ENCODE measurements at regions not wholly inside any gene's neighbourhood (a gene's known extent, or its start where the extent isn't known, plus 50 kb on each side); places are given as distances from the start of the nearest gene placed in this dataset.
"Not testable (repeated sequence)": the region's sequence is repeated elsewhere in the genome, so short reads cannot be mapped to it uniquely, and the experiment has no call there.

DNA sequence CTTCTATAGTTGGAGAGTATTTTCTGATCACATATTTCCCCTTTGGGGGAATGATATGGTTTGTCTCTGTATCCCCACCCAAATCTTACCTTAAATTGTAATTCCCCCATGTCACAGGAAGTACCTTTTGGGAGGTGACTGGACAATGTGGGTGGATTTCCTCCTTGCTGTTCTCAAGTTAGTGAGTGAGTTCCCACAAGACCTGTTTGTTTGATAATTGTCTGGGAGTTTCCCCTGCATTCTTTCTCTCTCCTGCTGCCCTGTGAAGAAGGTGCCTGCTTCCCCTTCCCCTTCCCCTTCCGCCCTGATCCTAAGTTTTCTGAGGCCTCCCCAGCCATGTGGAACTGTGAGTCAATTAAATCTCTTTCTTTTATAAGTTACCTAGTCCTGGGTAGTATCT lies 222.7 kb upstream of the SLC39A10 start:
- no peak overlapping the region for H3K4me3 ChIP-seq (ENCODE audit: low read depth, low read length)
- DNase-seq (ENCODE audit: low read depth), result no peak

DNA sequence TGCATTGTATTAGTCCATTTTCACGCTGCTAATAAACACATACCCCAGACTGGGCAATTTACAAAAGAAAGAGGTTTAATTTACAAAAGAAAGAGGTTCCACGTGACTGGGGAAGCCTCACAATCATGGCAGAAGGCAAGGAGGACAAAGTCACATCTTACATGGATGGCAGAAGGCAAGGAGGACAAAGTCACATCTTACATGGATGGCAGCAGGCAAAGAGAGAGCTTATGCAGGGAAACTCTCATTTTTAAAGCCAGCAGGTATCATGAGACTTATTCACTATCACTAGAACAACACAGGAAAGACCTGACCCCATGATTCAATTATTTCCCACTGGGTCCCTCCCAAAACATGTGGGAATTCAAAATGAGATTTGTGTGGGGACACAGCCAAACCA lies 223.3 kb upstream of the SLC39A10 start:
- not testable (repeated sequence) for H3K4me3 ChIP-seq (ENCODE audit: low read depth, low read length); DNase-seq (ENCODE audit: low read depth)

GRCh38 chr2:195428673-195429072 lies 228.4 kb upstream of the SLC39A10 start:
- no peak for DNase-seq (ENCODE audit: low read depth)
- H3K4me3 ChIP-seq (ENCODE audit: low read depth, low read length), result no peak overlapping the region

DNA sequence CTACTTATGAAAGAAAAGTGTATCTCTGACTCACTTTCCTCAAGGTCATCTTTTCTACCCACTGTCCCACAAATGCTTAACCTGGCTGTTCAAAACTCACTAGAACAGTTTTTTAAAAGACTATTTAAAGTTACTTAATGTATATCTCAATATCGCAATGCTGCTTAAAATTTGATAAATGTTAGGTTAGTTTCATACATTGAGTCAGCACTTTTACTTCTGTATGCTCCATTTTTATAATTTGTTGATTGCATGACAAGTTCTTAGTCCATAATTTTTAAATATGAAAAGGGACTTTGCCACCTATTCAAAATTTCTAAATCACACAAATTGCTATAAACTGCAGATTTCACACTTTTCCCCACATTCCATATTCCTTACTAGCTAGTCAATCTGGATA lies 231.7 kb upstream of the SLC39A10 start:
- no peak for DNase-seq (ENCODE audit: low read depth)
- H3K4me3 ChIP-seq (ENCODE audit: low read depth, low read length), result no peak overlapping the region

GRCh38 chr2:195419033-195419432 lies 238.0 kb upstream of the SLC39A10 start:
- DNase-seq (ENCODE audit: low read depth), result no peak
- H3K4me3 ChIP-seq (ENCODE audit: low read depth, low read length), result no peak overlapping the region

GRCh38 chr2:195414537-195415100 lies 242.4 kb upstream of the SLC39A10 start:
- no peak overlapping the region for H3K4me3 ChIP-seq (ENCODE audit: low read depth, low read length)
- no peak for DNase-seq (ENCODE audit: low read depth)

DNA sequence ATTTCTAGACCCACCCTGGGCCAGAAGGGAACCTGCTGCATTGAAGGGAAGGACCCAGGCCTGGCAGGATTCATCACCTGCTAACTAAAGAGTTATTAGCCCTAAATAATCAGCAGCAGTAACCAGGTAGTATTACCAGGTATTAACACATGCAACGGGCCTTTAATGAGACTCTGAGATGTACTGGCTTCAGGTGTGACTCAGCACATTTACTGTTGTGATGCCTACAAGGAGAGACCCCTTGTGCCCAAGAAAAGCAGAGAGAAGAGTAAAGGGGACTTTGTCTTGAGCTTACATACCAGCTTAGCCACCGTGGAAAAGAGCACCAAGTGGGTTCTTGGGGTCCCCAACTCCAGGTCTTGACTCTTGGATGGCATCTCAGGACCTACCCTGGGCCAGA lies 243.1 kb upstream of the SLC39A10 start:
- no peak for DNase-seq (ENCODE audit: low read depth)
- no peak overlapping the region for H3K4me3 ChIP-seq (ENCODE audit: low read depth, low read length)

- DNase-seq (ENCODE audit: low read depth), result no peak
- no peak overlapping the region for H3K4me3 ChIP-seq (ENCODE audit: low read depth, low read length)
Observed at GRCh38 chr2:195413422-195413821, 243.6 kb upstream of the SLC39A10 start.

DNA sequence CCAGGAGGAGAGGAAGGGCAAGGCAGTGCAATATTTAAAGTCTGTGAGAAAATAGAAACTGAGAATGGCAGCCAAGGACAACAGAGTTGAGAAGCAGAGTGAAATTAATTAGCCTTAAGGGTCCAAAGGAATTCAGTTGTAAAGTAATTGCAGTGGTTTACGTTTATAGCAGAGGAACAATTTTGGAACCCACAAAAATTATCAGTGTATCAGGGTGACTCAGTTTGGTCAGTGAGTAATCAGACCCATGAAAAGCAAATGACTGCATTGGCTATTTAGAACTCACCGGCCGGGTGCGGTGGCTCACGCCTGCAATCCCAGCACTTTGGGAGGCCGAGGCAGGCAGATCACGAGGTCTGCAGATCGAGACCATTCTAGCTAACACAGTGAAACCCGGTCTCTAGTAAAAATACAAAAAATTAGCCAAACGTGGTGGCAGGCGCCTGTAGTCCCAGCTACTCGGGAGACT lies 245.8 kb upstream of the SLC39A10 start:
- no peak overlapping the region for H3K4me3 ChIP-seq (ENCODE audit: low read depth, low read length)
- no peak for DNase-seq (ENCODE audit: low read depth)

DNA sequence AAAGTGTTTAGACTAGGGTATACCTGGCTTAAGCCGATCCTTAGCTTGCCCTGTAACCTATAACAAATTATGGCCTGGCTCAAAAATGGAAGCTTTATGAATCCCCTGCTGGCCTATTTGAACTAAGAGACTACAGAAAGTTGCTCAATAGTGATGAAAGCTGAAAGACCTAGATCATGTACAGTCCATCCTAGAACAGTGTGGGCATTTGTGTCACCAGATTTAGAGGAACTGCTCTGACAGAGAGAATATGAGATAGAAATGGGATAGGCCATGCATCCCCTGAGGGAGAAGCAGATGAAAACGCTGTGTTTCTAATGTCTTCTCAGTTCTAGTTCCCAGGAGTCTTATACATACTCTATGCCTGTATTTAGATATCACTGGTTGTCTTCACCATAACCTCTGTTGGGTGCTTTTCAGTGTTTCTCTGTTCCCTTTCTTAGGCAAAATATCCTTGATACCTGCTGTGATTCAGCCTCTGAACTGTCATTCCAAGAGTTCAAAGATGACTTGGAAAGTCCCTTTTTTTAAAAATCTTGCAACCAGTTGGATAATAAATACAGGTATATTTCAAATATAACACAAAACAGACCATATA lies 246.9 kb upstream of the SLC39A10 start:
- no peak for DNase-seq (ENCODE audit: low read depth)
- no peak overlapping the region for H3K4me3 ChIP-seq (ENCODE audit: low read depth, low read length)

DNA sequence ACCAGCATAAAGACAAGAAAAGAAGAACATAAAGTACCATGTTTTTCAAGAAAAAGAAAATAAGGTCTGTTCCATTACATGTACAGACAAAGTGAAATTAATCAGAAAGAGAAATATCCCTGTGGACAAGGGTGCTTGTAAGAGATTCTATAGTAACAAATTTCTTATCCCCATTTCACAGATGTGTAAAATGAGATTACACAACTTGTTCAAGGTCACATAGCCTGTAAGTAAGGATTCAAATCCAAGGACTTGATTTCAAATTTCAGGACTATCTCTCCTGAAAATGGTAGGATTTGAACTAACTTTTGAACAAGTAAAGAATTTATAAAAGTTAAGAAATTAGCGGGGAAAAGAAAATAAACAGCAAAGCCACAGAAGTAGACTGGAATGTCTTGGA lies 248.2 kb upstream of the SLC39A10 start:
- no peak overlapping the region for H3K4me3 ChIP-seq (ENCODE audit: low read depth, low read length)
- no peak for DNase-seq (ENCODE audit: low read depth)

GRCh38 chr2:195408196-195408595 lies 248.8 kb upstream of the SLC39A10 start:
- DNase-seq (ENCODE audit: low read depth), result no peak
- no peak overlapping the region for H3K4me3 ChIP-seq (ENCODE audit: low read depth, low read length)

DNA sequence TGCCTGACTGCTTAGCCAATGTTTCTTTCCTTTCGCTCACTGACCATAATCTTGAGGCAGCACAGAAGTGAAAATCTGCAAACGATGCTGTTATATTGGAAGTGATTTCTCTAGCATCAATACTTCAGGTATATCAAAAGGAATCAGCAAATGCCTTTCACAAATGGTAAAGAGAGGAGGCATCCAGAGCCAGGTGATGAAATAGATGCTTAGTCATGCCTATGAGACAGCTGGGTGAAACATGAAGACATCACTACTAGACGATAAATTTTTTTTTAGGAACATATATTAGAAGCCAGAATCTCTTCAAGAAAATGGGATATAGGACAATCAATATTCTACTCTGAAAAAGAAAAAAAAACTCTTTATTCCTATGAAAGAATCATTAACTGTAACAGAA lies 249.2 kb upstream of the SLC39A10 start:
- H3K4me3 ChIP-seq (ENCODE audit: low read depth, low read length), result no peak overlapping the region
- peak; percentile 33 for DNase-seq (ENCODE audit: low read depth)

DNA sequence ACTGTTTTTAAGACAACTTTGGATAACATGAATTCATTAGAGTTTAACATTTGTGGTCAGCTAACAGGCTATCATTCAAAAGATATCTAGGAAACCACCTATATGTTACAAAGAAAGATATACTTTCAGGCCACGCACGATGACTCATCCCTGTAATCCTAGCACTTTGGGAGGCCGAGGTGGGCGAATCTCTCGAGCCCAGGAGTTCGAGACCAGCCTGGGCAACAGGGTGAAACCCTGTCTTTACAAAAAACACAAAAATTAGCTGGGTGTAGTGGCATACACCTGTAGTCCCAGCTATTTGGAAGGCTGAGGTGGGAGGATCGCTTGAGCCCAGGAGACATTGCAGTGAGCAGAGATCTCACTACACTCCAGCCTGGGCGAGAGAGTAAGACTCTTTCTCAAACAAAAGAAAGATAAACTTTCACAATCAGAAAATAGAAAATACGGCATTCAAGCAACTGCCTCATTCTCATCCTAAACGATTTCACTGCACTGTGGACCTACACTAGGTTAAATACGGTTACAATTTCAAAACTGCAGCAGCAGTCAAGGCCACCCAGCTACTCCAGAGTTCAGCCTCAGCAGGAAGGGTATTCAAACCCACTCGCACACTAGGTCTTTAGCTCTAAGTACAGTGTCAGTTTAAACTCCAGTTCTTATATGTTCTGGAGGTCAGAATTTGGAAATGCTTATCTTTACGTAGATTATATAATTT lies 250.0 kb upstream of the SLC39A10 start:
- DNase-seq (ENCODE audit: low read depth), result no peak
- H3K4me3 ChIP-seq (ENCODE audit: low read depth, low read length), result no peak overlapping the region

DNA sequence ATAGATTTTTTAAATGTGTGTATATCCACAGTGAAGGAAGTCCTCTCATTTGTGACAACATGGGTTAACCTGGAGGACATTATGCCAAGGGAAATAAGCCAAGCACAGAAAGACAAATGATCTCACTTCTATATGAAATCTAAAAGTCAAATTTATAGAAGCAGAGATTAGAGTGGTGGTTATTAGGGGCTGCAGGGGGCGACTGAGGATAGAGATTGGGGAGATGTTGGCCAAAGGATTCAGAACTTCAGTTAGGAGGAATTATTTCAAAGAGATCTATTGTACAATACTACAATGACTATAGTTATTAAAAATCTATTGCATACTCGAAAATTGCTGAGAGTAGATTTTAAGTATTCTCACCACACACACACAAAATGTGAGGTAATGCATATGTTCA lies 252.4 kb upstream of the SLC39A10 start:
- H3K4me3 ChIP-seq (ENCODE audit: low read depth, low read length), result no peak overlapping the region
- DNase-seq (ENCODE audit: low read depth), result no peak

- no peak for DNase-seq (ENCODE audit: low read depth)
- no peak overlapping the region for H3K4me3 ChIP-seq (ENCODE audit: low read depth, low read length)
Observed at GRCh38 chr2:195396479-195396878, 260.5 kb upstream of the SLC39A10 start.

DNA sequence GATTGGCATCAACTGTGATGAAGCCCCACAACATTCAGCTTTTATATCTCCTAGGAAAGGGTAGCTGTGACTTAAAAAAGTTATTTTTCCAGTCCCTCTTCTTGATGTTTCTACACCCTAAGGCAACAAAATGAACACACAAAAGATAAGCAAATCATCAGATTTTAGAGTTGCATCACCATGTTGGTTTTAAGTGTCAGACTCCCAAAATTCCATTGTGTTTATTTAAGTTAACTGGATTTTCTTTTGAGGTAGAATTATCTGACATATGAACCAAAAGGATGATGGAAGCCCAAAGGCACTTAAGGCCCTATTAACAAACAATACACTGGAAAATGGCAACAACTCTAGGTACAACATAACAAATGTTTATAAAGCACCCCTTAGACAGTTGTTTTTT lies 261.7 kb upstream of the SLC39A10 start:
- no peak for DNase-seq (ENCODE audit: low read depth)
- no peak overlapping the region for H3K4me3 ChIP-seq (ENCODE audit: low read depth, low read length)

- DNase-seq (ENCODE audit: low read depth), result no peak
- no peak overlapping the region for H3K4me3 ChIP-seq (ENCODE audit: low read depth, low read length)
Observed at GRCh38 chr2:195392446-195393336, 264.3 kb upstream of the SLC39A10 start.

DNA sequence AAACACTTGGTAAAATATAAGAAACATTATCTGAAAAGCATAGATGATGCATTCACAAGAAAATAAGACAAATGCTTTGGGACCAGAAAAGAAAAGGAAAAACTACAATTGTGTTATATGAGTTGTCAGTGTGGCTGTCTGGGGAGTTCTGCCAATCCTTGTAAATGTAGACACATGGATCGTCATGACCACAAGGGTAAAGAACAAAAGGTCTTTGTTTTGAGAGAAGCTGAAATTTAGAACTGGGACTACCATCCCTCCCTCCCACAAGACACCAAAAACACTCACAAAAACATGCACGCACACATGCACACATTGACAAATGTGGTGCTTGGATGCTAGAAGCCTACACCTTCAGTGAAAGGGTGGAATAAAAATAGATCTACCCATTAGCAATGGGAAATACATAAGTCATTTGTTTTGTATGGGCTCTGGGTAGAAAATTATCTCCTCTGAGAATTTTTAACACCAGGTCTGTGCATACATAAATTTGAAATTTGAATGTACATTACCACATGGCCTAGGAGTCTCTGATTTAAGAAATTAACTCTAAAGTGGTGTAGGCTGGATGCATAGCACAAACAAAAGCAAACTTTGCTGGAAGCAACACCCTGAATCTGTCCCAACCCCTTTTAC lies 266.2 kb upstream of the SLC39A10 start:
- H3K4me3 ChIP-seq (ENCODE audit: low read depth, low read length), result no peak overlapping the region
- DNase-seq (ENCODE audit: low read depth), result no peak

- no peak for DNase-seq (ENCODE audit: low read depth)
- no peak overlapping the region for H3K4me3 ChIP-seq (ENCODE audit: low read depth, low read length)
Observed at GRCh38 chr2:195388028-195388427, 269.0 kb upstream of the SLC39A10 start.

All from skeletal muscle cell (primary cell).